HCT116 (cell line): ENCODE measurements at regions not wholly inside any gene's neighbourhood (a gene's known extent, or its start where the extent isn't known, plus 50 kb on each side); places are given as distances from the start of the nearest gene placed in this dataset.

Experiments used
- ATF3 ChIP-seq: IDR thresholded peaks from 2 replicates; pipeline ENCODE4 v1.6.1; 2012
- CTCF ChIP-seq, 3 experiments: fragments of 200-600 bp in 1 of 3; sonication (generic) in 1 of 3; IDR thresholded peaks in 2 of 3; conservative IDR thresholded peaks in 1 of 3; 2 replicates each; pipeline ENCODE4 v1.5.1; 2012 to 2017; ENCODE audit warnings: low read depth in 2 of 3, low read length in 2 of 3, antibody characterized with exemption in 1 of 3, borderline replicate concordance in 1 of 3, control low read depth in 1 of 3, mild to moderate bottlenecking in 1 of 3, mixed read lengths in 1 of 3, mixed run types in 1 of 3, moderate library complexity in 1 of 3; ENCODE audit not compliant: insufficient read depth in 1 of 3
- ELF1 ChIP-seq: IDR thresholded peaks from 2 replicates; pipeline ENCODE4 v1.6.1; 2012; ENCODE audit warnings: low read depth, borderline replicate concordance
- EZH2 ChIP-seq: fragments of 200-600 bp; sonication (generic); IDR thresholded peaks from 2 replicates; pipeline ENCODE4 v1.6.1; 2017; ENCODE audit warnings: antibody characterized with exemption, mixed run types
- JUND ChIP-seq: IDR thresholded peaks from 2 replicates; pipeline ENCODE4 v1.6.1; 2012
- MAX ChIP-seq: IDR thresholded peaks from 2 replicates; pipeline ENCODE4 v1.6.1; 2012
- POLR2A ChIP-seq: IDR thresholded peaks from 2 replicates; pipeline ENCODE4 v1.7.0; 2011; ENCODE audit warnings: borderline replicate concordance; ENCODE audit not compliant: insufficient read depth, insufficient read length; ENCODE audit errors: extremely low read depth
- POLR2AphosphoS5 ChIP-seq: IDR thresholded peaks from 2 replicates; pipeline ENCODE4 v1.6.1; 2011; ENCODE audit warnings: mild to moderate bottlenecking, low read depth, low read length, moderate library complexity
- SP1 ChIP-seq: IDR thresholded peaks from 2 replicates; pipeline ENCODE4 v1.6.1; 2012; ENCODE audit warnings: low read depth
- SRF ChIP-seq: IDR thresholded peaks from 2 replicates; pipeline ENCODE4 v1.6.1; 2012; ENCODE audit warnings: low read depth
- ZFX ChIP-seq: fragments of 450-650 bp; IDR thresholded peaks from 2 replicates; pipeline ENCODE4 v1.6.1; 2017

- TF ChIP-seq POLR2A = no peak
- no peak for TF ChIP-seq CTCF (IDR thresholded peaks at IDR 0.05 in 2 of 3, conservative IDR thresholded peaks at IDR 0.05 in 1 of 3; ENCODE audit: borderline replicate concordance in 1 of 3, insufficient read depth in 1 of 3, low read depth in 2 of 3, low read length in 2 of 3)
- TF ChIP-seq ZFX = no peak
- TF ChIP-seq EZH2 = no peak
- no peak for TF ChIP-seq SRF
- no peak for TF ChIP-seq MAX
- TF ChIP-seq POLR2AphosphoS5 = no peak
- no peak for TF ChIP-seq JUND
- TF ChIP-seq ATF3 = no peak
- no peak for TF ChIP-seq ELF1
- no peak for TF ChIP-seq SP1
Observed at GRCh38 chr21:16568244-16568643, 838.5 kb downstream of the USP25 start.
